ENCODE measurements at regions not wholly inside any gene's neighbourhood (a gene's known extent, or its start where the extent isn't known, plus 50 kb on each side); places are given as distances from the start of the nearest gene placed in this dataset.

GRCh38 chr12:24268663-24269186 is 319.3 kb upstream of the SOX5 start:
- FAIRE-seq: no peak
- ChIA-PET CTCF (interaction anchor here (0.9 to 1.5 kb wide), 3 partner anchors 10 to 128 kb away, joined by 3 to 4 read pairs (median 3); no protein-coding TSS in a partner anchor), POLR2A (no interaction called here)
- intact Hi-C loops (cut with micrococcal nuclease) (no loop called here), dilution Hi-C loops (cut with MboI; ENCODE audit: extremely low pct_ligation_motif_present, low sequenced_read_pairs) (no loop called here)
- TF ChIP-seq EZH2 (IDR thresholded peaks at IDR 0.05; ENCODE audit: borderline replicate concordance, low read depth, low read length, severe bottlenecking): no peak
- no peak for TF ChIP-seq MYC (IDR thresholded peaks at IDR 0.05; ENCODE audit: low read depth, low read length)
- TF ChIP-seq GATA2 (IDR thresholded peaks at IDR 0.05; ENCODE audit: insufficient read depth, insufficient read length, low read depth, low read length): no peak
- TF ChIP-seq POLR2A (IDR thresholded peaks at IDR 0.05; ENCODE audit: low read depth, low read length): no peak
- no peak for TF ChIP-seq FOS (IDR thresholded peaks at IDR 0.05; ENCODE audit: borderline replicate concordance, insufficient read depth, low read length)
- TF ChIP-seq, protein P1, sequence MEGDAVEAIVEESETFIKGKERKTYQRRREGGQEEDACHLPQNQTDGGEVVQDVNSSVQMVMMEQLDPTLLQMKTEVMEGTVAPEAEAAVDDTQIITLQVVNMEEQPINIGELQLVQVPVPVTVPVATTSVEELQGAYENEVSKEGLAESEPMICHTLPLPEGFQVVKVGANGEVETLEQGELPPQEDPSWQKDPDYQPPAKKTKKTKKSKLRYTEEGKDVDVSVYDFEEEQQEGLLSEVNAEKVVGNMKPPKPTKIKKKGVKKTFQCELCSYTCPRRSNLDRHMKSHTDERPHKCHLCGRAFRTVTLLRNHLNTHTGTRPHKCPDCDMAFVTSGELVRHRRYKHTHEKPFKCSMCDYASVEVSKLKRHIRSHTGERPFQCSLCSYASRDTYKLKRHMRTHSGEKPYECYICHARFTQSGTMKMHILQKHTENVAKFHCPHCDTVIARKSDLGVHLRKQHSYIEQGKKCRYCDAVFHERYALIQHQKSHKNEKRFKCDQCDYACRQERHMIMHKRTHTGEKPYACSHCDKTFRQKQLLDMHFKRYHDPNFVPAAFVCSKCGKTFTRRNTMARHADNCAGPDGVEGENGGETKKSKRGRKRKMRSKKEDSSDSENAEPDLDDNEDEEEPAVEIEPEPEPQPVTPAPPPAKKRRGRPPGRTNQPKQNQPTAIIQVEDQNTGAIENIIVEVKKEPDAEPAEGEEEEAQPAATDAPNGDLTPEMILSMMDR (IDR thresholded peaks at IDR 0.05; ENCODE audit: extremely low read depth in 1 of 2, insufficient read depth in 1 of 2, low read depth in 1 of 2, low read length in 2 of 2): no peak
- no peak for TF ChIP-seq POLR2AphosphoS5 (IDR thresholded peaks at IDR 0.05; ENCODE audit: insufficient read depth, low read depth, low read length)
- no peak for TF ChIP-seq MAX (IDR thresholded peaks at IDR 0.05; ENCODE audit: insufficient read depth, insufficient read length)
- BruUV-seq (replicated peaks): no TSS peak
- H3K4me1 ChIP-seq (ENCODE audit: control insufficient read depth, extremely low read depth, insufficient read depth, low read length): no peaks in the 10 kb centered on the region
- no peak overlapping the region for H3K9ac ChIP-seq (replicated peaks; ENCODE audit: extremely low read depth, insufficient read depth, low read length)
- no peaks in the 10 kb centered on the region for H4K20me1 ChIP-seq (replicated peaks; ENCODE audit: control insufficient read depth, extremely low read depth, insufficient read depth, low read length)
- H2AFZ ChIP-seq (ENCODE audit: low read depth, low read length): no peak overlapping the region
- H3K9me1 ChIP-seq (replicated peaks; ENCODE audit: control insufficient read depth, extremely low read depth, insufficient read depth, low read length): no peaks in the 10 kb centered on the region
- no peaks in the 10 kb centered on the region for H3K36me3 ChIP-seq (ENCODE audit: control insufficient read depth in 2 of 2, extremely low read depth in 1 of 2, insufficient read depth in 2 of 2, low read length in 2 of 2)
- H3K27ac ChIP-seq (ENCODE audit: insufficient read depth, low read depth, low read length): no peak overlapping the region
- H3K4me3 ChIP-seq (replicated peaks in 1 of 3; ENCODE audit: insufficient read depth in 1 of 3, low read depth in 1 of 3, low read length in 3 of 3): no peak overlapping the region
- H3K79me2 ChIP-seq (ENCODE audit: control insufficient read depth, insufficient read depth, low read length): no peaks in the 10 kb centered on the region
- no peak overlapping the region for H3K4me2 ChIP-seq (ENCODE audit: insufficient read depth, low read length)
- no peak for DNase-seq (ENCODE audit: low read depth, low spot score)
- H3K27me3 ChIP-seq (ENCODE audit: control insufficient read depth in 2 of 2, insufficient read depth in 2 of 2, low read length in 2 of 2): no peaks in the 10 kb centered on the region
- H3K9me3 ChIP-seq (replicated peaks; ENCODE audit: control insufficient read depth, insufficient read depth, low read length): no peaks in the 10 kb centered on the region
